H1 (cell line): ENCODE measurements at regions not wholly inside any gene's neighbourhood (a gene's known extent, or its start where the extent isn't known, plus 50 kb on each side); places are given as distances from the start of the nearest gene placed in this dataset.

Source experiments
- CTCF ChIA-PET: fragments of 300-600 bp; sonication (Branson Sonifier 250); formaldehyde crosslinking; loops from one replicate; lab custom pipeline; 2021; ENCODE audit not compliant: partially characterized antibody; lab: Charles Lee
- POLR2A ChIA-PET: fragments of 300-600 bp; sonication (Branson Sonifier 250); formaldehyde crosslinking; loops from one replicate; lab custom pipeline; 2021; ENCODE audit warnings: inconsistent platforms; ENCODE audit not compliant: partially characterized antibody; lab: Charles Lee
- DNase-seq, 2 experiments: peaks; one replicate each; pipeline versions ENCODE4 v3.0.0 to v3.0.0-alpha.2; 2010 to 2022; ENCODE audit warnings: low spot score in 2 of 2, low read depth in 1 of 2, mixed read lengths in 1 of 2
- FAIRE-seq: peaks from 2 replicates; lab custom pipeline; 2011; peaks lifted over from hg19 to GRCh38; lab: Jason Lieb, UNC
- H2AFZ ChIP-seq: 2 replicates; pipeline ENCODE4 v1.8.1; 2012; ENCODE audit warnings: low read length, inconsistent platforms
- H2AK5ac ChIP-seq: 2 replicates; pipeline ENCODE4 v1.6.1; 2013; ENCODE audit warnings: low read depth, low read length
- H2BK120ac ChIP-seq: replicated peaks from 2 replicates; pipeline ENCODE3; 2013; ENCODE audit warnings: low read depth, low read length, inconsistent platforms
- H2BK12ac ChIP-seq: 2 replicates; pipeline ENCODE4 v1.6.1; 2013; ENCODE audit warnings: low read depth, low read length
- H2BK15ac ChIP-seq: 2 replicates; pipeline ENCODE4 v1.6.1; 2013; ENCODE audit warnings: low read length
- H2BK20ac ChIP-seq: 2 replicates; pipeline ENCODE4 v1.6.1; 2013; ENCODE audit warnings: low read length
- H2BK5ac ChIP-seq: 2 replicates; pipeline ENCODE4 v1.6.1; 2013; ENCODE audit warnings: low read depth, low read length
- H3K14ac ChIP-seq: 2 replicates; pipeline ENCODE4 v1.6.1; 2013; ENCODE audit warnings: inconsistent platforms; ENCODE audit not compliant: insufficient read length
- H3K18ac ChIP-seq: 2 replicates; pipeline ENCODE4 v1.6.1; 2013; ENCODE audit warnings: low read length; ENCODE audit errors: extremely low read depth
- H3K23ac ChIP-seq: 2 replicates; pipeline ENCODE4 v1.6.1; 2013; ENCODE audit warnings: inconsistent platforms; ENCODE audit not compliant: insufficient read length
- H3K23me2 ChIP-seq: 2 replicates; pipeline ENCODE4 v1.6.1; 2013; ENCODE audit warnings: low read depth, low read length
- H3K27ac ChIP-seq: 2 replicates; pipeline ENCODE4 v1.6.1; 2011; ENCODE audit warnings: low read depth, low read length, inconsistent platforms
- H3K27me3 ChIP-seq, 4 experiments: replicated peaks in 1 of 4; 1 replicate in 1 of 4; 2 replicates in 3 of 4; pipeline versions ENCODE4 v1.6.1 to v1.8.1; 2011 to 2013; ENCODE audit warnings: low read length in 3 of 4, mild to moderate bottlenecking in 3 of 4, inconsistent platforms in 2 of 4, mixed read lengths in 2 of 4, moderate library complexity in 1 of 4; ENCODE audit not compliant: control insufficient read depth in 3 of 4, insufficient read depth in 3 of 4; ENCODE audit errors: extremely low read depth in 1 of 4
- H3K36me3 ChIP-seq, 4 experiments: 2 replicates each; pipeline versions ENCODE4 v1.6.1 to v1.8.1; 2011 to 2013; ENCODE audit warnings: mild to moderate bottlenecking in 4 of 4, low read length in 3 of 4, moderate library complexity in 2 of 4, control low read depth in 1 of 4, inconsistent platforms in 1 of 4; ENCODE audit not compliant: insufficient read depth in 4 of 4, control insufficient read depth in 2 of 4
- H3K4ac ChIP-seq: replicated peaks from 2 replicates; pipeline ENCODE3; 2013; ENCODE audit warnings: low read length, low read depth, mixed read lengths, inconsistent platforms; ENCODE audit not compliant: insufficient read length
- H3K4me1 ChIP-seq, 4 experiments: replicated peaks in 1 of 4; 1 replicate in 1 of 4; 2 replicates in 3 of 4; pipeline versions ENCODE4 v1.6.1 to v1.8.1; 2011 to 2013; ENCODE audit warnings: low read length in 3 of 4, inconsistent platforms in 2 of 4, mixed read lengths in 1 of 4; ENCODE audit not compliant: insufficient read depth in 4 of 4, control insufficient read depth in 3 of 4
- H3K4me2 ChIP-seq, 2 experiments: 2 replicates each; pipeline versions ENCODE4 v1.6.1 to v1.8.1; 2011 to 2013; ENCODE audit warnings: low read depth in 2 of 2, low read length in 2 of 2, control low read depth in 1 of 2, inconsistent platforms in 1 of 2, mild to moderate bottlenecking in 1 of 2; ENCODE audit not compliant: insufficient read depth in 1 of 2
- H3K4me3 ChIP-seq, 4 experiments: fragments of 200-600, 300-600 bp in 1 of 4; sonication (generic), shearing (Covaris generic), sonication (Bioruptor Twin) in 1 of 4; 2 replicates each; pipeline versions ENCODE4 v1.5.1 to v1.8.1; 2011 to 2016; ENCODE audit warnings: low read length in 4 of 4, low read depth in 3 of 4, control low read depth in 2 of 4, inconsistent platforms in 2 of 4, mild to moderate bottlenecking in 2 of 4, mixed read lengths in 1 of 4, moderate library complexity in 1 of 4; ENCODE audit not compliant: insufficient read depth in 2 of 4; ENCODE audit errors: extremely low read depth in 1 of 4
- H3K56ac ChIP-seq: replicated peaks from 2 replicates; pipeline ENCODE3; 2013; ENCODE audit warnings: low read depth, mild to moderate bottlenecking, mixed read lengths, low read length, inconsistent platforms; ENCODE audit not compliant: insufficient read length
- H3K79me1 ChIP-seq: 2 replicates; pipeline ENCODE4 v1.6.1; 2013; ENCODE audit warnings: low read depth, low read length, control low read depth
- H3K79me2 ChIP-seq, 2 experiments: 2 replicates each; pipeline versions ENCODE4 v1.6.1 to v1.8.1; 2012 to 2013; ENCODE audit warnings: low read length in 2 of 2, mild to moderate bottlenecking in 2 of 2, inconsistent platforms in 1 of 2; ENCODE audit not compliant: insufficient read depth in 2 of 2, control insufficient read depth in 1 of 2
- H3K9ac ChIP-seq, 4 experiments: replicated peaks in 1 of 4; 1 replicate in 1 of 4; 2 replicates in 3 of 4; pipeline versions ENCODE4 v1.6.1 to v1.8.1; 2011 to 2013; ENCODE audit warnings: low read depth in 3 of 4, low read length in 3 of 4, control low read depth in 2 of 4, mild to moderate bottlenecking in 2 of 4, moderate library complexity in 2 of 4, inconsistent platforms in 1 of 4; ENCODE audit errors: extremely low read depth in 1 of 4
- H3K9me3 ChIP-seq, 2 experiments: 2 replicates each; pipeline versions ENCODE4 v1.6.1 to v1.8.1; 2012 to 2013; ENCODE audit warnings: mild to moderate bottlenecking in 2 of 2, moderate library complexity in 2 of 2, control low read depth in 1 of 2, inconsistent platforms in 1 of 2, low read depth in 1 of 2, low read length in 1 of 2, mixed read lengths in 1 of 2; ENCODE audit not compliant: insufficient read depth in 2 of 2
- H4K20me1 ChIP-seq, 2 experiments: replicated peaks in 1 of 2; 2 replicates each; pipeline versions ENCODE3 to v1.8.1; 2011 to 2013; ENCODE audit warnings: inconsistent platforms in 2 of 2, low read length in 2 of 2, mild to moderate bottlenecking in 1 of 2; ENCODE audit not compliant: insufficient read depth in 2 of 2, control insufficient read depth in 1 of 2
- H4K5ac ChIP-seq: 2 replicates; pipeline ENCODE4 v1.6.1; 2013; ENCODE audit warnings: low read length, low read depth, mixed read lengths, inconsistent platforms; ENCODE audit not compliant: insufficient read length
- H4K8ac ChIP-seq: 2 replicates; pipeline ENCODE4 v1.8.0; 2013; ENCODE audit warnings: mild to moderate bottlenecking, moderate library complexity, low read length, inconsistent platforms; ENCODE audit not compliant: insufficient read depth; ENCODE audit errors: extremely low read depth
- H4K91ac ChIP-seq: replicated peaks from 2 replicates; pipeline ENCODE3; 2013; ENCODE audit warnings: low read length, mixed read lengths, inconsistent platforms; ENCODE audit not compliant: insufficient read length
- BRCA1 ChIP-seq: IDR thresholded peaks from 2 replicates; pipeline ENCODE4 v1.6.1; 2012; ENCODE audit warnings: low read depth, low read length, improper control_type of control experiment
- CBX8 ChIP-seq: fragments of 300-800, 300-1000 bp; sonication (generic); IDR thresholded peaks from 2 replicates; pipeline ENCODE4 v1.7.1; 2016; ENCODE audit warnings: low read depth, low read length, borderline replicate concordance
- JUND ChIP-seq: IDR thresholded peaks from 2 replicates; pipeline ENCODE4 v1.6.1; 2011; ENCODE audit warnings: mild to moderate bottlenecking, improper control_type of control experiment, low read length
- KDM1A ChIP-seq: fragments of 200-600, 300-600 bp; sonication (generic); IDR thresholded peaks from 2 replicates; pipeline ENCODE4 v1.7.1; 2016; ENCODE audit warnings: mild to moderate bottlenecking, low read length, borderline replicate concordance
- KDM4A ChIP-seq: IDR thresholded peaks from one replicate; pipeline ENCODE4 v1.7.1; 2012; ENCODE audit warnings: low read depth, mild to moderate bottlenecking, moderate library complexity, low read length, inconsistent platforms; ENCODE audit not compliant: severe bottlenecking
- NANOG ChIP-seq: IDR thresholded peaks from 2 replicates; pipeline ENCODE4 v1.6.1; 2011; ENCODE audit warnings: low read length, low read depth, mild to moderate bottlenecking, inconsistent platforms; ENCODE audit not compliant: insufficient read depth, poor library complexity, severe bottlenecking
- NRF1 ChIP-seq: IDR thresholded peaks from 2 replicates; pipeline ENCODE4 v1.6.1; 2011; ENCODE audit warnings: mild to moderate bottlenecking, low read depth, low read length, improper control_type of control experiment
- PHF8 ChIP-seq: fragments of 200-600 bp; sonication (generic); conservative IDR thresholded peaks from 2 replicates; pipeline ENCODE4 v1.7.1; 2012; ENCODE audit warnings: low read depth, mild to moderate bottlenecking, inconsistent platforms, low read length, moderate library complexity
- POLR2AphosphoS5 ChIP-seq: IDR thresholded peaks from 2 replicates; pipeline ENCODE4 v1.6.1; 2011; ENCODE audit warnings: low read depth, low read length
- RBBP5 ChIP-seq: IDR thresholded peaks from 2 replicates; pipeline ENCODE4 v1.7.1; 2012; ENCODE audit warnings: low read depth, mild to moderate bottlenecking, inconsistent platforms, low read length, moderate library complexity, borderline replicate concordance
- RFX5 ChIP-seq: IDR thresholded peaks from 2 replicates; pipeline ENCODE4 v1.6.1; 2011; ENCODE audit warnings: low read depth, low read length, improper control_type of control experiment, borderline replicate concordance
- SIX5 ChIP-seq: IDR thresholded peaks from 2 replicates; pipeline ENCODE4 v1.6.1; 2011; ENCODE audit warnings: mild to moderate bottlenecking, low read depth, low read length
- TAF1 ChIP-seq: IDR thresholded peaks from 2 replicates; pipeline ENCODE4 v1.6.1; 2011; ENCODE audit warnings: mild to moderate bottlenecking, low read depth, low read length
- TAF7 ChIP-seq: optimal IDR thresholded peaks from 2 replicates; pipeline ENCODE3; 2011; ENCODE audit warnings: low read depth, mild to moderate bottlenecking, inconsistent platforms, low read length, moderate library complexity, borderline replicate concordance
- TEAD4 ChIP-seq: IDR thresholded peaks from 2 replicates; pipeline ENCODE4 v1.6.1; 2012; ENCODE audit warnings: low read depth, low read length, inconsistent platforms, mixed read lengths
- WGBS, 2 experiments: shearing (Covaris generic) in 1 of 2; methylation state at CpG; one replicate each; pipeline versions ENCODE4 v1.1.6 to v1.1.7; 2013 to 2015; ENCODE audit warnings: low lambda C conversion rate in 2 of 2, mixed read lengths in 2 of 2, inconsistent platforms in 1 of 2, low coverage in 1 of 2, missing lambda C conversion rate in 1 of 2; ENCODE audit not compliant: insufficient replicate concordance in 2 of 2, insufficient coverage in 1 of 2, insufficient read length in 1 of 2; ENCODE audit errors: extremely low coverage in 1 of 2, missing lambda C conversion rate in 1 of 2; 5-methylcytosine and 5-hydroxymethylcytosine counted together

DNA sequence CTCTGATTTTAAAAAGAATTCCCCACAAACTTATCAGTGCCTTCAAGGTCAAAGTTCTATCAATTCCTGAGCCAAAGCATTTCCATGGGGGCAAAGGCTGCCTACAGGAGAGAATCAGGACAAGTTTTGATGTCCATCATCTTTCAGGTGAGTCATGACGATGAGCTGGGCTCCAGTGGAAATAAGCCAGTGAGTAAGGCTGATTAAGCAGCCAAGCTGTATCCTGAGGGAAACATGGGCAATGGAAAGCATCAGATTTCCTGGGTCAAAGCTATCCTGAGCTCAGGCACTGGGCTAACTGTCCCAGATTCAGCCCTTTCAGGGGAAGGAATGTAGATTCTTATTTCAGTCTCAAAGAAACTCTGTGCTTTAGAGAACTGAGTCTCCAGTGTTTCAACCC is 377.4 kb downstream of the CD109 start:
- 75% methylated on average over 1 of the region's 1 CpG; no CpG with 5 or more reads in 1 of the 2 experiments for WGBS, 2 experiments
- CTCF ChIA-PET, result interaction anchor here (1.4 kb wide), 1 partner anchor 17 kb away, joined by 4 read pairs; no protein-coding TSS in a partner anchor
- TF ChIP-seq KDM4A, result no peak
- TF ChIP-seq SIX5, result no peak
- TF ChIP-seq TAF1, result no peak
- TF ChIP-seq TAF7, result no peak
- no peak for TF ChIP-seq RBBP5
- TF ChIP-seq JUND, result no peak
- no peak for TF ChIP-seq RFX5
- TF ChIP-seq KDM1A, result no peak
- TF ChIP-seq TEAD4, result no peak
- no peak for TF ChIP-seq POLR2AphosphoS5
- no peak for TF ChIP-seq NANOG
- no peak for TF ChIP-seq PHF8
- TF ChIP-seq NRF1, result no peak
- TF ChIP-seq CBX8, result no peak
- TF ChIP-seq BRCA1, result no peak

More for the DNA sequence above, 377.4 kb downstream of the CD109 start:
- no peak for FAIRE-seq
- H3K23me2 ChIP-seq, result no peaks in the 10 kb centered on the region
- H3K36me3 ChIP-seq, result no peaks in the 10 kb centered on the region
- POLR2A ChIA-PET, result no interaction called here
- no peak overlapping the region for H3K9ac ChIP-seq
- H3K79me1 ChIP-seq, result no peaks in the 10 kb centered on the region
- H2BK15ac ChIP-seq, result no peak overlapping the region
- no peak overlapping the region for H3K4me2 ChIP-seq
- H4K8ac ChIP-seq, result no peak overlapping the region
- no peak overlapping the region for H4K5ac ChIP-seq
- H3K18ac ChIP-seq, result no peak overlapping the region
- H2AFZ ChIP-seq, result no peak overlapping the region
- H2BK5ac ChIP-seq, result no peak overlapping the region
- H3K4me1 ChIP-seq, result no peaks in the 10 kb centered on the region
- H3K79me2 ChIP-seq, result no peaks in the 10 kb centered on the region
- no peak overlapping the region for H3K14ac ChIP-seq
- no peak overlapping the region for H3K27ac ChIP-seq
- H2BK20ac ChIP-seq, result no peak overlapping the region
- no peaks in the 10 kb centered on the region for H3K9me3 ChIP-seq
- no peak overlapping the region for H4K91ac ChIP-seq
- H3K27me3 ChIP-seq, result no peaks in the 10 kb centered on the region
- H4K20me1 ChIP-seq, result no peaks in the 10 kb centered on the region
- H3K4ac ChIP-seq, result no peak overlapping the region
- H3K56ac ChIP-seq, result no peak overlapping the region
- no peak overlapping the region for H3K23ac ChIP-seq
- H3K4me3 ChIP-seq, result no peak overlapping the region
- no peak overlapping the region for H2BK12ac ChIP-seq
- H2AK5ac ChIP-seq, result no peak overlapping the region
- DNase-seq, result no peak
- no peak overlapping the region for H2BK120ac ChIP-seq
